ENCODE measurements at regions not wholly inside any gene's neighbourhood (a gene's known extent, or its start where the extent isn't known, plus 50 kb on each side); places are given as distances from the start of the nearest gene placed in this dataset.

DNA sequence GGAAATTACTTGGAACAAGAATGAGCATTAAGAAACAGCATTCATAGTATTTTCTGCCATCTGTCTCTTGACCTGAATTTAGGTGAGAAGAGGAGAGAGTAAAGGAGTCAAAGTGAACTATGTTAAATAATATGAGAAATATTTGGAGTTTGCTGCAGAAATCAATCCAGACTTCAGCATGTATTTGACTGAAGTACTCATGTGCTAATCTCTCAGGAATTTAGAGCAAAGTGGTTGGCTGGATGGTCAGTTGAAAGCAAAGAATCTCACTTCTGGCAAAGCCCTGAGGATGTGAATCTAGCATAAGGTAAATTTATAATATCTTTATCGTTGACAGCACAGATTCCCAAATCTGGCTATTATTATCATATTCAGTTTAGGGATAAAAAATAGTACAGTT, 394.3 kb downstream of the PCDH17 start:
- POLR2A ChIA-PET: no interaction called here

More for the DNA sequence above, 394.3 kb downstream of the PCDH17 start:
- no peak overlapping the region for H3K4me3 ChIP-seq (ENCODE audit: control extremely low read depth in 1 of 5, extremely low read depth in 1 of 5, insufficient read depth in 1 of 5, low read depth in 2 of 5, low read length in 4 of 5)
- no peak for ATAC-seq (ENCODE audit: low read depth)
- no peak overlapping the region for H3K27ac Mint-ChIP-seq
- H3K27me3 ChIP-seq (replicated peaks in 1 of 4; ENCODE audit: control extremely low read depth in 1 of 4, control insufficient read depth in 3 of 4, insufficient read depth in 4 of 4, low read length in 3 of 4): no peaks in the 10 kb centered on the region
- intact Hi-C loops (cut with micrococcal nuclease): no loop called here
- no CpG with 5 or more reads among the region's 1 CpG for WGBS (ENCODE audit: insufficient coverage)
- no peak overlapping the region for H3K4me2 ChIP-seq (replicated peaks; ENCODE audit: low read depth, low read length, poor library complexity, severe bottlenecking)
- peaks cover 2% of the 10 kb centered on the region for H3K9me3 Mint-ChIP-seq (ENCODE audit: insufficient read depth)
- H3K36me3 ChIP-seq (replicated peaks in 1 of 2; ENCODE audit: control extremely low read depth in 1 of 2, control insufficient read depth in 1 of 2, extremely low read depth in 1 of 2, insufficient read depth in 2 of 2, low read length in 1 of 2): no peaks in the 10 kb centered on the region
- H3K9me3 ChIP-seq (ENCODE audit: control extremely low read depth in 1 of 3, control insufficient read depth in 2 of 3, insufficient read depth in 1 of 3, low read length in 2 of 3): no peaks in the 10 kb centered on the region
- H3K79me2 ChIP-seq (ENCODE audit: control insufficient read depth, insufficient read depth, low read length): no peaks in the 10 kb centered on the region
- no peak overlapping the region for H3K9ac ChIP-seq (ENCODE audit: low read length)
- no peak overlapping the region for H3K4me3 Mint-ChIP-seq
- H2AFZ ChIP-seq (ENCODE audit: insufficient read depth, low read depth, low read length, poor library complexity, severe bottlenecking): no peak overlapping the region
- no peaks in the 10 kb centered on the region for H3K4me1 ChIP-seq (ENCODE audit: control insufficient read depth in 2 of 2, insufficient read depth in 2 of 2, low read length in 2 of 2)
- CTCF ChIA-PET: no interaction called here
- no peaks in the 10 kb centered on the region for H4K20me1 ChIP-seq (ENCODE audit: control insufficient read depth, insufficient read depth, low read length, poor library complexity, severe bottlenecking)
- H3K27me3 Mint-ChIP-seq: no peaks in the 10 kb centered on the region
- no peak for TF ChIP-seq EZH2 (IDR thresholded peaks at IDR 0.05; ENCODE audit: borderline replicate concordance, insufficient read depth, low read depth, low read length, poor library complexity, severe bottlenecking)
- no peak for TF ChIP-seq CTCF (IDR thresholded peaks at IDR 0.05)
- no peak overlapping the region for H3K27ac ChIP-seq (ENCODE audit: low read length in 2 of 2)
- no peak for DNase-seq
- H3K4me1 Mint-ChIP-seq: no peaks in the 10 kb centered on the region
